ENCODE measurements at regions not wholly inside any gene's neighbourhood (a gene's known extent, or its start where the extent isn't known, plus 50 kb on each side); places are given as distances from the start of the nearest gene placed in this dataset.
"Not testable (repeated sequence)": the region's sequence is repeated elsewhere in the genome, so short reads cannot be mapped to it uniquely, and the experiment has no call there.

DNA sequence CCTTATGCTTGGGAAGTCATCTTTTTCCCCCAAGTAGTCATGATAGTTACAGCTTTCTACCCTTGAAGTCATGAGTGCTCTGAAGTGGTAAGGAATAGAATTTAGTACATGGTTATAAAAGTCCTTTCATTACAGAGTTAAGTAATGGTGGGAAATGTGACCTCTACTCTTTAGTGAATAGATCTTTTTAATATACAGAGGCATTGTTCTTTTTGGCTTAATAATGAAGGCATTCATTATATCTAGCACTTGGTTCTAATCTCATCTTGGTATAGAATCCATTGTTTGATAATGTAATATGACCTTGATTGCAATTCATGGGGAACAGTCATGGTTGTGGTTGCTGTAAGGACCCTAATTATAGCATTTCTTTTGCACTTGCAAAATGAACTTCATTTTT is 125.0 kb upstream of the PRSS12 start:
- H3K79me1 ChIP-seq (ENCODE audit: low read depth, low read length); H2BK120ac ChIP-seq (replicated peaks; ENCODE audit: low read depth, low read length); H3K4me3 ChIP-seq (ENCODE audit: extremely low read depth in 1 of 4, insufficient read depth in 2 of 4, low read depth in 3 of 4, low read length in 4 of 4); DNase-seq (ENCODE audit: low read depth in 1 of 2, low spot score in 2 of 2); H2BK12ac ChIP-seq (ENCODE audit: low read depth, low read length); H3K79me2 ChIP-seq (ENCODE audit: control insufficient read depth in 1 of 2, insufficient read depth in 2 of 2, low read length in 2 of 2); H3K4ac ChIP-seq (replicated peaks; ENCODE audit: insufficient read length, low read depth, low read length); H3K4me1 ChIP-seq (replicated peaks in 1 of 4; ENCODE audit: control insufficient read depth in 3 of 4, insufficient read depth in 4 of 4, low read length in 3 of 4); H4K91ac ChIP-seq (replicated peaks; ENCODE audit: insufficient read length, low read length); H2AFZ ChIP-seq (ENCODE audit: low read length); H3K14ac ChIP-seq (ENCODE audit: insufficient read length); H3K36me3 ChIP-seq (ENCODE audit: control insufficient read depth in 2 of 4, insufficient read depth in 4 of 4, low read length in 3 of 4); H3K9ac ChIP-seq (replicated peaks in 1 of 4; ENCODE audit: extremely low read depth in 1 of 4, low read depth in 3 of 4, low read length in 3 of 4); H4K8ac ChIP-seq (ENCODE audit: extremely low read depth, insufficient read depth, low read length); H2BK5ac ChIP-seq (ENCODE audit: low read depth, low read length); H3K27me3 ChIP-seq (replicated peaks in 1 of 4; ENCODE audit: control insufficient read depth in 3 of 4, extremely low read depth in 1 of 4, insufficient read depth in 3 of 4, low read length in 3 of 4); H3K23ac ChIP-seq (ENCODE audit: insufficient read length); H4K5ac ChIP-seq (ENCODE audit: insufficient read length, low read depth, low read length); H3K23me2 ChIP-seq (ENCODE audit: low read depth, low read length); H3K27ac ChIP-seq (ENCODE audit: low read depth, low read length); H2BK15ac ChIP-seq (ENCODE audit: low read length); H3K56ac ChIP-seq (replicated peaks; ENCODE audit: insufficient read length, low read depth, low read length); H3K9me3 ChIP-seq (ENCODE audit: insufficient read depth in 2 of 2, low read depth in 1 of 2, low read length in 1 of 2); H3K4me2 ChIP-seq (ENCODE audit: insufficient read depth in 1 of 2, low read depth in 2 of 2, low read length in 2 of 2); H4K20me1 ChIP-seq (replicated peaks in 1 of 2; ENCODE audit: control insufficient read depth in 1 of 2, insufficient read depth in 2 of 2, low read length in 2 of 2); H2BK20ac ChIP-seq (ENCODE audit: low read length); H2AK5ac ChIP-seq (ENCODE audit: low read depth, low read length); H3K18ac ChIP-seq (ENCODE audit: extremely low read depth, low read length); POLR2A ChIA-PET (ENCODE audit: partially characterized antibody): not testable (repeated sequence)
- peak; percentile 88 for FAIRE-seq
- CTCF ChIA-PET (ENCODE audit: partially characterized antibody): interaction anchor here (1.4 kb wide), 1 partner anchor 54 kb away, joined by 3 read pairs; no protein-coding TSS in a partner anchor

DNA sequence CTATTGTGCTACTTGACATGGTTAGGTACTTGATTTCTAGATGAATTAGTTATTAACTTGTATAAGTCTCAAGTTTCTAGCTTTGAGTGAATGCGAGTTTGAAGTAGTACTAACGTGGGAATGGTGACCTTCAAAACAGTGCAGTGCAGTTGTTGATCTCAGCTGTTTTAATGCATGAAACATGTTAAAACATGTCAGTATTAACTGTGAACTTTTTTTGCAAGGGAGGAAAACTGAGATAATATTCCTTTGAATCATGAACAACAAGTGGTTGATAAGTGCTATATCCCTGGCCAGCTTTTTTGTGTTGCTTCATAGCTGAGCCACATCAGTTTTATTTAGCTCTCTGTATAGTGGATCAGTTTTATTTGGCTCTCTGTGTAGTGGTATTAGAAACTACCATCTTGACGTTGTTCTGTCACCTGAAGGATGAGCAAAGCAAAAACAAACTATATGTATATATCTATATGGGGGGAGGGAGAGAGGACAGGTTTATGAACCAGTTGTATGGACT is 133.1 kb upstream of the PRSS12 start:
- H2BK5ac ChIP-seq (ENCODE audit: low read depth, low read length); H4K5ac ChIP-seq (ENCODE audit: insufficient read length, low read depth, low read length); H3K27ac ChIP-seq (ENCODE audit: low read depth, low read length); H3K36me3 ChIP-seq (ENCODE audit: control insufficient read depth in 2 of 4, insufficient read depth in 4 of 4, low read length in 3 of 4); H3K4me3 ChIP-seq (ENCODE audit: extremely low read depth in 1 of 4, insufficient read depth in 2 of 4, low read depth in 3 of 4, low read length in 4 of 4); H4K91ac ChIP-seq (replicated peaks; ENCODE audit: insufficient read length, low read length); H3K4ac ChIP-seq (replicated peaks; ENCODE audit: insufficient read length, low read depth, low read length); H3K79me1 ChIP-seq (ENCODE audit: low read depth, low read length); H2AK5ac ChIP-seq (ENCODE audit: low read depth, low read length); H2BK15ac ChIP-seq (ENCODE audit: low read length); H2BK120ac ChIP-seq (replicated peaks; ENCODE audit: low read depth, low read length); H4K8ac ChIP-seq (ENCODE audit: extremely low read depth, insufficient read depth, low read length); H3K4me1 ChIP-seq (replicated peaks in 1 of 4; ENCODE audit: control insufficient read depth in 3 of 4, insufficient read depth in 4 of 4, low read length in 3 of 4); H3K56ac ChIP-seq (replicated peaks; ENCODE audit: insufficient read length, low read depth, low read length); H4K20me1 ChIP-seq (replicated peaks in 1 of 2; ENCODE audit: control insufficient read depth in 1 of 2, insufficient read depth in 2 of 2, low read length in 2 of 2); H3K79me2 ChIP-seq (ENCODE audit: control insufficient read depth in 1 of 2, insufficient read depth in 2 of 2, low read length in 2 of 2); H2BK20ac ChIP-seq (ENCODE audit: low read length); POLR2A ChIA-PET (ENCODE audit: partially characterized antibody); H3K27me3 ChIP-seq (replicated peaks in 1 of 4; ENCODE audit: control insufficient read depth in 3 of 4, extremely low read depth in 1 of 4, insufficient read depth in 3 of 4, low read length in 3 of 4); H3K23me2 ChIP-seq (ENCODE audit: low read depth, low read length); H3K9me3 ChIP-seq (ENCODE audit: insufficient read depth in 2 of 2, low read depth in 1 of 2, low read length in 1 of 2); H3K23ac ChIP-seq (ENCODE audit: insufficient read length); H2BK12ac ChIP-seq (ENCODE audit: low read depth, low read length); H3K4me2 ChIP-seq (ENCODE audit: insufficient read depth in 1 of 2, low read depth in 2 of 2, low read length in 2 of 2); H3K9ac ChIP-seq (replicated peaks in 1 of 4; ENCODE audit: extremely low read depth in 1 of 4, low read depth in 3 of 4, low read length in 3 of 4); H3K14ac ChIP-seq (ENCODE audit: insufficient read length); DNase-seq (ENCODE audit: low read depth in 1 of 2, low spot score in 2 of 2); H3K18ac ChIP-seq (ENCODE audit: extremely low read depth, low read length); CTCF ChIA-PET (ENCODE audit: partially characterized antibody); H2AFZ ChIP-seq (ENCODE audit: low read length): not testable (repeated sequence)
- FAIRE-seq: peak; percentile 91
- 86% methylated on average over 2 of the region's 3 CpGs; no CpG with 5 or more reads in 1 of the 2 experiments for WGBS, 2 experiments (ENCODE audit: extremely low coverage in 1 of 2, insufficient coverage in 1 of 2, insufficient read length in 1 of 2, insufficient replicate concordance in 2 of 2, low coverage in 1 of 2, low lambda C conversion rate in 2 of 2, missing lambda C conversion rate in 1 of 2)
